Limb (tissue), 2 donors: ENCODE measurements at regions not wholly inside any gene's neighbourhood (a gene's known extent, or its start where the extent isn't known, plus 50 kb on each side); places are given as distances from the start of the nearest gene placed in this dataset.

Source experiments
- DNase-seq, 2 donors: peaks; one replicate each; pipeline ENCODE4 v3.0.0-alpha.2; 2016; ENCODE audit errors: extremely low spot score in 2 of 2

- no peak for DNase-seq
Measured at GRCh38 chr3:16658004-16658924, 53.0 kb upstream of the DAZL start.

GRCh38 chr3:16658925-16659793 is 53.9 kb upstream of the DAZL start:
- no peak for DNase-seq

GRCh38 chr3:16663854-16664712 is 58.9 kb upstream of the DAZL start:
- DNase-seq = no peak

GRCh38 chr3:16665282-16665741 is 60.1 kb upstream of the DAZL start:
- no peak for DNase-seq

- DNase-seq = no peak
Measured at GRCh38 chr3:16666206-16666605, 61.0 kb upstream of the DAZL start.

- DNase-seq = no peak
Measured at GRCh38 chr3:16667633-16668032, 62.4 kb upstream of the DAZL start.

- DNase-seq = no peak
Measured at GRCh38 chr3:16668776-16669545, 63.7 kb upstream of the DAZL start.

GRCh38 chr3:16670191-16670590 is 65.0 kb upstream of the DAZL start:
- no peak for DNase-seq

GRCh38 chr3:16671690-16672089 is 66.5 kb upstream of the DAZL start:
- DNase-seq = no peak

- no peak for DNase-seq
Measured at GRCh38 chr3:16673530-16673929, 68.3 kb upstream of the DAZL start.

- DNase-seq = no peak
Measured at GRCh38 chr3:16675805-16676204, 70.6 kb upstream of the DAZL start.

- DNase-seq = no peak
Measured at GRCh38 chr3:16686679-16687078, 81.5 kb upstream of the DAZL start.

- no peak for DNase-seq
Measured at GRCh38 chr3:16687221-16687620, 82.0 kb upstream of the DAZL start.

- DNase-seq = no peak
Measured at GRCh38 chr3:16692486-16693344, 87.5 kb upstream of the DAZL start.

- DNase-seq = no peak
Measured at GRCh38 chr3:16693820-16694219, 88.6 kb upstream of the DAZL start.

- DNase-seq = no peak
Measured at GRCh38 chr3:16695710-16696109, 90.5 kb upstream of the DAZL start.

GRCh38 chr3:16697443-16698147 is 92.4 kb upstream of the DAZL start:
- no peak for DNase-seq

- no peak for DNase-seq
Measured at GRCh38 chr3:16700651-16701050, 95.4 kb upstream of the DAZL start.

- DNase-seq = no peak
Measured at GRCh38 chr3:16704941-16705340, 99.7 kb upstream of the DAZL start.
